HepG2 (cell line): ENCODE measurements at regions not wholly inside any gene's neighbourhood (a gene's known extent, or its start where the extent isn't known, plus 50 kb on each side); places are given as distances from the start of the nearest gene placed in this dataset.

Experiments used
- HOXA7 ChIP-seq: sonication (generic); formaldehyde crosslinking; IDR thresholded peaks from 2 replicates; pipeline ENCODE4 v1.8.1; 2022; ENCODE audit warnings: mild to moderate bottlenecking, missing genetic modification reagents, moderate library complexity
- MYC ChIP-seq: sonication (generic); formaldehyde crosslinking; IDR thresholded peaks from 2 replicates; pipeline ENCODE4 v1.9.0; 2021; ENCODE audit warnings: missing genetic modification reagents, borderline replicate concordance
- PITX1 ChIP-seq: sonication (generic); formaldehyde crosslinking; IDR thresholded peaks from 2 replicates; pipeline ENCODE4 v1.5.1; 2020; ENCODE audit warnings: mild to moderate bottlenecking, missing genetic modification reagents
- SOX6 ChIP-seq, 2 experiments: fragments of 450-650 bp in 1 of 2; sonication (generic) in 1 of 2; formaldehyde crosslinking in 1 of 2; IDR thresholded peaks; 2 replicates each; pipeline versions ENCODE4 v1.4.0 to v1.6.1; 2017 to 2020; ENCODE audit warnings: antibody characterized with exemption in 1 of 2, mild to moderate bottlenecking in 1 of 2, missing genetic modification reagents in 1 of 2
- YEATS2 ChIP-seq: sonication (generic); formaldehyde crosslinking; IDR thresholded peaks from 2 replicates; pipeline ENCODE4 v1.4.0; 2020; ENCODE audit warnings: missing genetic modification reagents, borderline replicate concordance
- ZBTB8A ChIP-seq: sonication (generic); formaldehyde crosslinking; IDR thresholded peaks from 2 replicates; pipeline ENCODE4 v1.4.0; 2020; ENCODE audit warnings: mild to moderate bottlenecking, low read depth, missing genetic modification reagents, borderline replicate concordance
- ZFP82 ChIP-seq: sonication (generic); formaldehyde crosslinking; IDR thresholded peaks from 2 replicates; pipeline ENCODE4 v1.5.1; 2020; ENCODE audit warnings: mild to moderate bottlenecking, missing genetic modification reagents, borderline replicate concordance
- ZNF780A ChIP-seq: sonication (generic); formaldehyde crosslinking; IDR thresholded peaks from 2 replicates; pipeline ENCODE4 v1.8.0; 2022; ENCODE audit warnings: mild to moderate bottlenecking, missing genetic modification reagents, moderate library complexity
- ZSCAN31 ChIP-seq: sonication (generic); formaldehyde crosslinking; IDR thresholded peaks from 2 replicates; pipeline ENCODE4 v1.5.0; 2020; ENCODE audit warnings: low read depth, mild to moderate bottlenecking, missing genetic modification reagents
- TF ChIP-seq, protein P1 (sequence below): sonication (generic); formaldehyde crosslinking; IDR thresholded peaks from 2 replicates; pipeline ENCODE4 v1.5.0; 2020; ENCODE audit warnings: mild to moderate bottlenecking, missing genetic modification reagents, moderate library complexity
- TF ChIP-seq, protein P2 (sequence below): sonication (generic); formaldehyde crosslinking; IDR thresholded peaks from 2 replicates; pipeline ENCODE4 v1.5.0; 2020; ENCODE audit warnings: missing genetic modification reagents

DNA sequence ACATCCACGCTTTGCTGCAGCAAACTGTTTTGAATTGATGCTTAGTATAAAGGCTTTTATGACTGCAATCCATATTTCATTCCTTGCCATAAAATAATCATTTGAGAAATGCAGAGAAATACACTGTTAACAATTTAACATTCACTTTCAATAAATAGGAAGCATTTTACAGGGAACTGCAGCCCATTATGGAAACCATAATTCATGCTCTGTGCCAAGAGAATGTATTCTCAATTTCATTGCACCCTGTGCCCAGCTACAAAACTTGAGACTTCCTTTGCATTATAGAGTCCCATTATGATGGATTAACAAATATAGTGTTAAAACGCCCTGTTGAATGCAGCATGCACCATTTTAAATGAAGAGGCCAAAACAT, 134.0 kb downstream of the MED10 start:
- TF ChIP-seq ZBTB8A (CRISPR knock-in tag): no peak
- no peak for TF ChIP-seq PITX1 (CRISPR knock-in tag)
- TF ChIP-seq, protein P1, sequence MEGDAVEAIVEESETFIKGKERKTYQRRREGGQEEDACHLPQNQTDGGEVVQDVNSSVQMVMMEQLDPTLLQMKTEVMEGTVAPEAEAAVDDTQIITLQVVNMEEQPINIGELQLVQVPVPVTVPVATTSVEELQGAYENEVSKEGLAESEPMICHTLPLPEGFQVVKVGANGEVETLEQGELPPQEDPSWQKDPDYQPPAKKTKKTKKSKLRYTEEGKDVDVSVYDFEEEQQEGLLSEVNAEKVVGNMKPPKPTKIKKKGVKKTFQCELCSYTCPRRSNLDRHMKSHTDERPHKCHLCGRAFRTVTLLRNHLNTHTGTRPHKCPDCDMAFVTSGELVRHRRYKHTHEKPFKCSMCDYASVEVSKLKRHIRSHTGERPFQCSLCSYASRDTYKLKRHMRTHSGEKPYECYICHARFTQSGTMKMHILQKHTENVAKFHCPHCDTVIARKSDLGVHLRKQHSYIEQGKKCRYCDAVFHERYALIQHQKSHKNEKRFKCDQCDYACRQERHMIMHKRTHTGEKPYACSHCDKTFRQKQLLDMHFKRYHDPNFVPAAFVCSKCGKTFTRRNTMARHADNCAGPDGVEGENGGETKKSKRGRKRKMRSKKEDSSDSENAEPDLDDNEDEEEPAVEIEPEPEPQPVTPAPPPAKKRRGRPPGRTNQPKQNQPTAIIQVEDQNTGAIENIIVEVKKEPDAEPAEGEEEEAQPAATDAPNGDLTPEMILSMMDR (CRISPR knock-in tag): no peak
- no peak for TF ChIP-seq ZSCAN31
- TF ChIP-seq, protein P2, sequence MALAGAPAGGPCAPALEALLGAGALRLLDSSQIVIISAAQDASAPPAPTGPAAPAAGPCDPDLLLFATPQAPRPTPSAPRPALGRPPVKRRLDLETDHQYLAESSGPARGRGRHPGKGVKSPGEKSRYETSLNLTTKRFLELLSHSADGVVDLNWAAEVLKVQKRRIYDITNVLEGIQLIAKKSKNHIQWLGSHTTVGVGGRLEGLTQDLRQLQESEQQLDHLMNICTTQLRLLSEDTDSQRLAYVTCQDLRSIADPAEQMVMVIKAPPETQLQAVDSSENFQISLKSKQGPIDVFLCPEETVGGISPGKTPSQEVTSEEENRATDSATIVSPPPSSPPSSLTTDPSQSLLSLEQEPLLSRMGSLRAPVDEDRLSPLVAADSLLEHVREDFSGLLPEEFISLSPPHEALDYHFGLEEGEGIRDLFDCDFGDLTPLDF (CRISPR knock-in tag): no peak
- no peak for TF ChIP-seq MYC (CRISPR knock-in tag)
- TF ChIP-seq ZNF780A (CRISPR knock-in tag): no peak
- TF ChIP-seq SOX6 (IDR thresholded peaks at IDR 0.05): no peak
- no peak for TF ChIP-seq SOX6 (CRISPR knock-in tag; IDR thresholded peaks at IDR 0.05)
- TF ChIP-seq YEATS2: no peak
- no peak for TF ChIP-seq ZFP82
- TF ChIP-seq HOXA7: no peak
